ENCODE measurements at regions not wholly inside any gene's neighbourhood (a gene's known extent, or its start where the extent isn't known, plus 50 kb on each side); places are given as distances from the start of the nearest gene placed in this dataset.

- TF ChIP-seq, protein P1, sequence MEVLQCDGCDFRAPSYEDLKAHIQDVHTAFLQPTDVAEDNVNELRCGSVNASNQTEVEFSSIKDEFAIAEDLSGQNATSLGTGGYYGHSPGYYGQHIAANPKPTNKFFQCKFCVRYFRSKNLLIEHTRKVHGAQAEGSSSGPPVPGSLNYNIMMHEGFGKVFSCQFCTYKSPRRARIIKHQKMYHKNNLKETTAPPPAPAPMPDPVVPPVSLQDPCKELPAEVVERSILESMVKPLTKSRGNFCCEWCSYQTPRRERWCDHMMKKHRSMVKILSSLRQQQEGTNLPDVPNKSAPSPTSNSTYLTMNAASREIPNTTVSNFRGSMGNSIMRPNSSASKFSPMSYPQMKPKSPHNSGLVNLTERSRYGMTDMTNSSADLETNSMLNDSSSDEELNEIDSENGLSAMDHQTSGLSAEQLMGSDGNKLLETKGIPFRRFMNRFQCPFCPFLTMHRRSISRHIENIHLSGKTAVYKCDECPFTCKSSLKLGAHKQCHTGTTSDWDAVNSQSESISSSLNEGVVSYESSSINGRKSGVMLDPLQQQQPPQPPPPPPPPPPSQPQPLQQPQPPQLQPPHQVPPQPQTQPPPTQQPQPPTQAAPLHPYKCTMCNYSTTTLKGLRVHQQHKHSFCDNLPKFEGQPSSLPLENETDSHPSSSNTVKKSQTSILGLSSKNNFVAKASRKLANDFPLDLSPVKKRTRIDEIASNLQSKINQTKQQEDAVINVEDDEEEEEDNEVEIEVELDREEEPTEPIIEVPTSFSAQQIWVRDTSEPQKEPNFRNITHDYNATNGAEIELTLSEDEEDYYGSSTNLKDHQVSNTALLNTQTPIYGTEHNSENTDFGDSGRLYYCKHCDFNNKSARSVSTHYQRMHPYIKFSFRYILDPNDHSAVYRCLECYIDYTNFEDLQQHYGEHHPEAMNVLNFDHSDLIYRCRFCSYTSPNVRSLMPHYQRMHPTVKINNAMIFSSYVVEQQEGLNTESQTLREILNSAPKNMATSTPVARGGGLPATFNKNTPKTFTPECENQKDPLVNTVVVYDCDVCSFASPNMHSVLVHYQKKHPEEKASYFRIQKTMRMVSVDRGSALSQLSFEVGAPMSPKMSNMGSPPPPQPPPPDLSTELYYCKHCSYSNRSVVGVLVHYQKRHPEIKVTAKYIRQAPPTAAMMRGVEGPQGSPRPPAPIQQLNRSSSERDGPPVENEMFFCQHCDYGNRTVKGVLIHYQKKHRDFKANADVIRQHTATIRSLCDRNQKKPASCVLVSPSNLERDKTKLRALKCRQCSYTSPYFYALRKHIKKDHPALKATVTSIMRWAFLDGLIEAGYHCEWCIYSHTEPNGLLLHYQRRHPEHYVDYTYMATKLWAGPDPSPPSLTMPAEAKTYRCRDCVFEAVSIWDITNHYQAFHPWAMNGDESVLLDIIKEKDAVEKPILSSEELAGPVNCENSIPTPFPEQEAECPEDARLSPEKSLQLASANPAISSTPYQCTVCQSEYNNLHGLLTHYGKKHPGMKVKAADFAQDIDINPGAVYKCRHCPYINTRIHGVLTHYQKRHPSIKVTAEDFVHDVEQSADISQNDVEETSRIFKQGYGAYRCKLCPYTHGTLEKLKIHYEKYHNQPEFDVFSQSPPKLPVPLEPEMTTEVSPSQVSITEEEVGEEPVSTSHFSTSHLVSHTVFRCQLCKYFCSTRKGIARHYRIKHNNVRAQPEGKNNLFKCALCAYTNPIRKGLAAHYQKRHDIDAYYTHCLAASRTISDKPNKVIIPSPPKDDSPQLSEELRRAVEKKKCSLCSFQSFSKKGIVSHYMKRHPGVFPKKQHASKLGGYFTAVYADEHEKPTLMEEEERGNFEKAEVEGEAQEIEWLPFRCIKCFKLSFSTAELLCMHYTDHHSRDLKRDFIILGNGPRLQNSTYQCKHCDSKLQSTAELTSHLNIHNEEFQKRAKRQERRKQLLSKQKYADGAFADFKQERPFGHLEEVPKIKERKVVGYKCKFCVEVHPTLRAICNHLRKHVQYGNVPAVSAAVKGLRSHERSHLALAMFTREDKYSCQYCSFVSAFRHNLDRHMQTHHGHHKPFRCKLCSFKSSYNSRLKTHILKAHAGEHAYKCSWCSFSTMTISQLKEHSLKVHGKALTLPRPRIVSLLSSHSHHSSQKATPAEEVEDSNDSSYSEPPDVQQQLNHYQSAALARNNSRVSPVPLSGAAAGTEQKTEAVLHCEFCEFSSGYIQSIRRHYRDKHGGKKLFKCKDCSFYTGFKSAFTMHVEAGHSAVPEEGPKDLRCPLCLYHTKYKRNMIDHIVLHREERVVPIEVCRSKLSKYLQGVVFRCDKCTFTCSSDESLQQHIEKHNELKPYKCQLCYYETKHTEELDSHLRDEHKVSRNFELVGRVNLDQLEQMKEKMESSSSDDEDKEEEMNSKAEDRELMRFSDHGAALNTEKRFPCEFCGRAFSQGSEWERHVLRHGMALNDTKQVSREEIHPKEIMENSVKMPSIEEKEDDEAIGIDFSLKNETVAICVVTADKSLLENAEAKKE (CRISPR knock-in tag; IDR thresholded peaks at IDR 0.05): no peak
Observed at GRCh38 chr22:47628477-47629272, 866.2 kb downstream of the TBC1D22A start (continued).

DNA sequence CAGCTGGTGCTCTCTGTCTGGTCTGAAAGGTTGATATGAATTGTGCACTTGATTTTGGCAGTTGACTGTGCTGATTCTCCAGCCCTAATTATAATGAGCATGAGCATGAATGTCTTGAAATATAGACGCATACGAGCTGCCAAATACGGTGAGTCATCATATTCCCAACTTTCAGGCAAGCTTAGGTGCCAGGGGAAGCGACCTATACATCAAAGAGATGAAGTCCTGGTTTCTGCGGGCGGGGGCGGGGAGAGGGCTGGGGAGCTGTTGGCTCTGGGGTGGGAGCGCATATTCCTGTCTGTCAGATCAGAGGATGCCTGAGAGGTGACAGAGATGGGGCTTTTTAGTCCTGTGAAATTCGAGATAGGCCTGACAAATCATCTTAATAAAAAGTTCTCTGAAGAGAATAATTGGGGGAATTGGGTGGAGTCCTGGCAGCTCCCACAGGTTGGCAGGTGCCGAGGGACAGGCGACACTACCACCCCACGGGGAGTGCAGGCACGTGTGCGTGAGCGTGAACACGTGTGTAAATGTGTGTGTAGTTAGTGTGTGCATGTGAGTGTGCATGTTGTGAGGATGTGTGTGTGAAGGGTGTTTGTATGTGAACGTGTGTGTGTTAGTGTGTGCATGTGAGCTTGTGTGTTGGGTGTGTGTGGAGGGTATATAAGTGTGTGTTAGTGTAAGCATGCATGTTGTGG lies 865.3 kb downstream of the TBC1D22A start:
- Histone ChIP-seq H3K79me2 (replicated peaks; ENCODE audit: insufficient read depth) (no peaks in the 10 kb centered on the region), H3K27ac (ENCODE audit: low read depth) (no peak overlapping the region), H2AFZ (no peak overlapping the region), H3K4me3 (no peak overlapping the region), H3K9me2 (ENCODE audit: insufficient read depth) (no peaks in the 10 kb centered on the region), H3K4me1 (ENCODE audit: insufficient read depth) (no peaks in the 10 kb centered on the region), H3K4me2 (no peak overlapping the region), H3F3A (replicated peaks; ENCODE audit: low read depth) (no peaks in the 10 kb centered on the region), H3K27me3 (ENCODE audit: insufficient read depth) (no peaks in the 10 kb centered on the region), H4K20me1 (replicated peaks; ENCODE audit: insufficient read depth) (no peaks in the 10 kb centered on the region), H3K36me3 (ENCODE audit: insufficient read depth) (no peaks in the 10 kb centered on the region)
- ATAC-seq (no peak), DNase-seq (ENCODE audit: low spot score) (no peak)
- H3K9me3 Mint-ChIP-seq: peaks cover 12% of the 10 kb centered on the region
- H3K27ac Mint-ChIP-seq: no peak overlapping the region
- H3K27me3 Mint-ChIP-seq (ENCODE audit: insufficient read depth, low read depth, poor library complexity): peaks cover 12% of the 10 kb centered on the region
- no peak for TF ChIP-seq CREB1 (CRISPR knock-in tag; IDR thresholded peaks at IDR 0.05; ENCODE audit: low read depth)
- no peak for TF ChIP-seq REST (IDR thresholded peaks at IDR 0.05; ENCODE audit: unreplicated experiment)
- no peak for TF ChIP-seq STAT1 (IDR thresholded peaks at IDR 0.05; ENCODE audit: unreplicated experiment)
- no peak for TF ChIP-seq ZNF114 (CRISPR knock-in tag; IDR thresholded peaks at IDR 0.05)
- H3K4me3 Mint-ChIP-seq: no peak overlapping the region
- H3K4me1 Mint-ChIP-seq: no peaks in the 10 kb centered on the region
- no peaks in the 10 kb centered on the region for H3K36me3 Mint-ChIP-seq (ENCODE audit: low read depth)

All from GM23338 (cell line).